GM18907 (cell line): ENCODE measurements at regions not wholly inside any gene's neighbourhood (a gene's known extent, or its start where the extent isn't known, plus 50 kb on each side); places are given as distances from the start of the nearest gene placed in this dataset.

Experiments used
- ATAC-seq: cut with Tn5 transposase; IDR thresholded peaks from one replicate; pipeline ENCODE4 v1.9.1; 2021; ENCODE audit warnings: mild to moderate bottlenecking, moderate library complexity; ENCODE audit not compliant: unreplicated experiment

GRCh38 chr16:51696376-51696775, 545.3 kb upstream of the SALL1 start:
- no peak for ATAC-seq

GRCh38 chr16:51691109-51691508, 540.0 kb upstream of the SALL1 start:
- no peak for ATAC-seq

- no peak for ATAC-seq
Observed at GRCh38 chr16:51685498-51685897, 534.4 kb upstream of the SALL1 start.

GRCh38 chr16:51683882-51684281, 532.8 kb upstream of the SALL1 start:
- ATAC-seq, result no peak

GRCh38 chr16:51682905-51683304, 531.8 kb upstream of the SALL1 start:
- no peak for ATAC-seq

GRCh38 chr16:51674615-51675014, 523.5 kb upstream of the SALL1 start:
- ATAC-seq, result no peak

GRCh38 chr16:51670527-51670926, 519.5 kb upstream of the SALL1 start:
- ATAC-seq, result no peak

- ATAC-seq, result no peak
Observed at GRCh38 chr16:51666821-51667220, 515.8 kb upstream of the SALL1 start.

- no peak for ATAC-seq
Observed at GRCh38 chr16:51666074-51666473, 515.0 kb upstream of the SALL1 start.

- no peak for ATAC-seq
Observed at GRCh38 chr16:51665436-51665998, 514.4 kb upstream of the SALL1 start.

- no peak for ATAC-seq
Observed at GRCh38 chr16:51658531-51658930, 507.5 kb upstream of the SALL1 start.

GRCh38 chr16:51657848-51658247, 506.8 kb upstream of the SALL1 start:
- no peak for ATAC-seq

- no peak for ATAC-seq
Observed at GRCh38 chr16:51655249-51655648, 504.2 kb upstream of the SALL1 start.

GRCh38 chr16:51651061-51651466, 500.0 kb upstream of the SALL1 start:
- no peak for ATAC-seq

GRCh38 chr16:51649631-51650030, 498.6 kb upstream of the SALL1 start:
- no peak for ATAC-seq

GRCh38 chr16:51648526-51648925, 497.5 kb upstream of the SALL1 start:
- no peak for ATAC-seq

- no peak for ATAC-seq
Observed at GRCh38 chr16:51641191-51641765, 490.2 kb upstream of the SALL1 start.

GRCh38 chr16:51640196-51640595, 489.1 kb upstream of the SALL1 start:
- ATAC-seq, result no peak

- ATAC-seq, result no peak
Observed at GRCh38 chr16:51638339-51639135, 487.5 kb upstream of the SALL1 start.

- no peak for ATAC-seq
Observed at GRCh38 chr16:51637770-51638094, 486.7 kb upstream of the SALL1 start.

GRCh38 chr16:51636920-51637769, 486.1 kb upstream of the SALL1 start:
- ATAC-seq, result no peak

- ATAC-seq, result no peak
Observed at GRCh38 chr16:51635181-51635580, 484.1 kb upstream of the SALL1 start.
